ENCODE measurements at regions not wholly inside any gene's neighbourhood (a gene's known extent, or its start where the extent isn't known, plus 50 kb on each side); places are given as distances from the start of the nearest gene placed in this dataset.

DNA sequence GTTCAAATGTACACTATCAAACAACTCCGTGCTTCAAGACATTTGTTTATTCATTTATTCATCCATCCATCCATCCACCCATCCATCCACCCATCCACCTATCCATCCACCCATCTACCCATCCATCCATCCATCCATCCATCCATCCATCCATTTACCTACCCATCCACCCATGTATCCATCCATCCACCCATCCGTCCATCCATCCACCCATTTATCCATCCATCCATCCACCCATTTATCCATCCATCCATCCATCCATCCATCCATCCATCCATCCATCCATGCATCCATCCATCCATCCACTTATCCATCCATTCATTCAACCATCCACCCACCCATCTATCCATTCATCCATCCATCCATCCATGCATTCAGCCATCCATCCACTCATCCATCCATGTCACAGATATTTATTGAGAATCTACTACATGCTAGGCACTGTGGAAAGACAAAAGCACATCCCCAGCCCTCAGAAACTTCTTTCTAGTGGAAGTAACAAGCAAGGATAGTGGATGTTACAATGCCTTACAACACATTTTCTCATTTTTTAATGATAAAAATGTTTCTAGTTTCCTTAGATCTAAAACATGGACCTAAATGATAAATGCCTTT lies 237.6 kb downstream of the ZNF536 start:
- Histone ChIP-seq H3K9ac (ENCODE audit: low read depth, low read length) (no peak overlapping the region), H3K4me3 (ENCODE audit: low read length) (no peak overlapping the region), H3K9me3 (ENCODE audit: insufficient read depth, low read depth, low read length) (no peaks in the 10 kb centered on the region), H3K27ac (ENCODE audit: low read depth, low read length) (no peak overlapping the region), H3K4me1 (ENCODE audit: insufficient read depth, low read length) (no peaks in the 10 kb centered on the region), H3K27me3 (ENCODE audit: insufficient read depth, low read length) (no peaks in the 10 kb centered on the region), H3K36me3 (ENCODE audit: insufficient read depth, low read length) (no peaks in the 10 kb centered on the region)
- 88% methylated on average over 2 of the region's 2 CpGs for WGBS

DNA sequence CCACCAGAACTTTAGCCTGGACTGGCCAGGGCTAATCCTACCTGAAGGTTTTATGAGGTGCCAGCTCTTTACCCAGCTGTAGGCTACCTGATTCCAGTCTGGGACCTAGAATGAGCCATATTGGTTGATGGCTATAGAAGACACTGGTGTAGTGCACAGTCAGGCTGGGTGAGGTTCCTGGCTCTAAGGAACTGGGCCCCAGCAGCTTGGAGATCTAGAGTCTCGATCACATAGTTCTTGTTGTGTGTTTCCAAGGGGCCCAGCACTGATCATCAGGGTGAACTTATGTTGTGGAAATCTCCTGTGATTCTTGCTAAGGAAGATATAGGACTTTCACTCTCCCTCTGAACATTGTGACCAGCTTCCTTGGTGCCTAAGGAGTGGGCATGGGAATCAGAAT lies 236.3 kb downstream of the ZNF536 start:
- Histone ChIP-seq H3K4me1 (ENCODE audit: insufficient read depth, low read length) (no peaks in the 10 kb centered on the region), H3K4me3 (ENCODE audit: low read length) (no peak overlapping the region), H3K27me3 (ENCODE audit: insufficient read depth, low read length) (no peaks in the 10 kb centered on the region), H3K9me3 (ENCODE audit: insufficient read depth, low read depth, low read length) (no peaks in the 10 kb centered on the region), H3K9ac (ENCODE audit: low read depth, low read length) (no peak overlapping the region), H3K27ac (ENCODE audit: low read depth, low read length) (no peak overlapping the region), H3K36me3 (ENCODE audit: insufficient read depth, low read length) (no peaks in the 10 kb centered on the region)
- 92% methylated on average over 1 of the region's 1 CpG for WGBS
